Karpas-422 (cell line): ENCODE measurements at regions not wholly inside any gene's neighbourhood (a gene's known extent, or its start where the extent isn't known, plus 50 kb on each side); places are given as distances from the start of the nearest gene placed in this dataset. TPM values are rescaled to one million over a fixed set of nuclear protein-coding genes. Genes with fewer than 3 reads are reported as not detected.

Source experiments
- DNase-seq: peaks from one replicate; pipeline ENCODE4 v3.0.0-alpha.2; 2015
- H2AFZ ChIP-seq: fragments of 200-600 bp; sonication (generic); 2 replicates; pipeline ENCODE4 v1.6.1; 2014; ENCODE audit warnings: antibody characterized with exemption, low read length, mixed read lengths
- H3K27ac ChIP-seq: fragments of 200-600 bp; sonication (generic); 2 replicates; pipeline ENCODE4 v1.5.1; 2014; ENCODE audit warnings: mild to moderate bottlenecking, low read length, moderate library complexity
- H3K27me3 ChIP-seq: fragments of 200-600 bp; sonication (generic); 2 replicates; pipeline ENCODE4 v1.6.1; 2014; ENCODE audit warnings: low read length, mixed read lengths
- H3K36me3 ChIP-seq: fragments of 200-600 bp; sonication (generic); 2 replicates; pipeline ENCODE4 v1.6.1; 2014; ENCODE audit warnings: low read length, mixed read lengths; ENCODE audit not compliant: insufficient read depth
- H3K4me1 ChIP-seq: fragments of 200-600 bp; sonication (generic); 2 replicates; pipeline ENCODE4 v1.6.1; 2014; ENCODE audit warnings: mild to moderate bottlenecking, low read length, mixed read lengths
- H3K4me2 ChIP-seq: fragments of 200-600 bp; sonication (generic); 2 replicates; pipeline ENCODE4 v1.6.1; 2014; ENCODE audit warnings: low read length, low read depth, mild to moderate bottlenecking; ENCODE audit not compliant: poor library complexity, severe bottlenecking
- H3K4me3 ChIP-seq: fragments of 200-600 bp; sonication (generic); 2 replicates; pipeline ENCODE4 v1.5.1; 2014; ENCODE audit warnings: mild to moderate bottlenecking, antibody characterized with exemption, low read length, mixed read lengths
- H3K79me2 ChIP-seq: fragments of 200-600 bp; sonication (generic); 2 replicates; pipeline ENCODE4 v1.6.1; 2014; ENCODE audit warnings: mild to moderate bottlenecking, low read length, mixed read lengths
- H3K9ac ChIP-seq: fragments of 200-600 bp; sonication (generic); 2 replicates; pipeline ENCODE4 v1.6.0; 2014; ENCODE audit warnings: low read length
- H3K9me2 ChIP-seq: fragments of 200-600 bp; sonication (generic), shearing (Covaris generic); replicated peaks from 2 replicates; pipeline ENCODE4 v1.6.0; 2014; ENCODE audit warnings: mild to moderate bottlenecking, low read length, moderate library complexity; ENCODE audit not compliant: insufficient read depth
- H3K9me3 ChIP-seq: fragments of 300-700, 200-600 bp; sonication (generic); 2 replicates; pipeline ENCODE4 v1.6.1; 2014; ENCODE audit warnings: low read length, mixed read lengths
- H4K20me1 ChIP-seq: fragments of 200-600 bp; sonication (generic); 2 replicates; pipeline ENCODE4 v1.6.1; 2014; ENCODE audit warnings: mild to moderate bottlenecking, antibody characterized with exemption, low read length, low read depth; ENCODE audit not compliant: insufficient read depth
- small RNA-seq: library from RNA; depleted of rRNA; stranded (forward); fragments of <200 nt; gene quantifications from one replicate; pipeline ENCODE3, GENCODE V24; 2014

DNA sequence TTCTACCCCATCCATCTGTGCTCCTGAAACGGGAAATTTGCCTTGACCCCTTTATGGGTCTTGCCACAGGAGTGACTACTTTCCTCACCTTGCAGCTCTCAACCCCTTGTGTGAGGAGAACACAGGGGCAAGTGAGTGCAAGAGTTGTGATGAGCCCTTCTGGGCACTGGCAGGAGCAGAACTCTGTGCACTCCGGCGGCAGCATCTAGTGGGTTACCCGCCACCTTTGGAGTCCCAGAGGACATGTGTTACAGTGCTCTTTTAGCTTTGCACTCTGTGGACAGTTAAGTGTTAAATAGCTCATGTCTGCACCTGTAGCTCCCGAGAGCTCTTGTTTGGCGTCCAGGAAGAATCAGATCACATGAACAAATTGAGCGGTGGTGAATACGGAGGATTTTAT is 940.2 kb downstream of the GRIK2 start:
- no peaks in the 10 kb centered on the region for H4K20me1 ChIP-seq
- no peaks in the 10 kb centered on the region for H3K79me2 ChIP-seq
- H3K36me3 ChIP-seq = no peaks in the 10 kb centered on the region
- no peaks in the 10 kb centered on the region for H3K4me1 ChIP-seq
- no peak overlapping the region for H3K27ac ChIP-seq
- H3K4me2 ChIP-seq = no peak overlapping the region
- no peak overlapping the region for H3K9ac ChIP-seq
- peaks cover 4% of the 10 kb centered on the region for H3K9me3 ChIP-seq
- H3K9me2 ChIP-seq = no peaks in the 10 kb centered on the region
- H3K4me3 ChIP-seq = no peak overlapping the region
- no peaks in the 10 kb centered on the region for H3K27me3 ChIP-seq
- H2AFZ ChIP-seq = no peak overlapping the region
- no peak for DNase-seq

DNA sequence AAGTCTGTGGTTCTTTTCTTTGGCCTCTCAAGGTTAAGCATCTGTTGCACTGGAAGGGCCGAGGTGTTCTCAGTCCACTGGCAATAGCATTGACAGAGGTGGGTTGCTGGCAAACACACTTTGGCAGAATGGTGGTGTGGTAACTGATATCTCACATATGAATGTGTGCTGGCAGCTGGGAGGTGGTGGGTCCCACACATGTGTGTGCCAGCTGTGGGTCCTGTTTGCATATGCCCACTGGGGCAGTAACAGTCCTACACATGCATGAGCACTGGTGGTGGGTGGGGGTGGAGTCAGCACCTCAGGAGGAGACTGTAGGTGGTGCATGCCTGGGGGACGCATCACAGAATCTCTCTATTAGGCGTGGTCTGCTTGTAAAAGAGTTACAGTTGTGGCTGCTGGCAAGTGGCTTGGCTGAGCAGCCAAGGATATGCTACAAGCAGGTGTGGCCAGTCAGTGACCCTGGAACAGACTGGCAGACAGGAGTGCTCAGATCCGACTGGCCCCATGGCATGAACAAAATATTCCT is 934.3 kb downstream of the GRIK2 start:
- H3K9me3 ChIP-seq = 0 out of 2 replicates have a peak, but pooled peaks cover 6% of the 10 kb centered on the region
- H3K9me2 ChIP-seq = no peaks in the 10 kb centered on the region
- H3K79me2 ChIP-seq = no peaks in the 10 kb centered on the region
- H3K27ac ChIP-seq = no peak overlapping the region
- no peak overlapping the region for H3K4me2 ChIP-seq
- DNase-seq = no peak
- H3K4me3 ChIP-seq = no peak overlapping the region
- no peak overlapping the region for H3K9ac ChIP-seq
- no peaks in the 10 kb centered on the region for H3K27me3 ChIP-seq
- no peaks in the 10 kb centered on the region for H3K4me1 ChIP-seq
- H2AFZ ChIP-seq = no peak overlapping the region; the same call in 1 of the 2 replicates
- H4K20me1 ChIP-seq = no peaks in the 10 kb centered on the region
- no peaks in the 10 kb centered on the region for H3K36me3 ChIP-seq

DNA sequence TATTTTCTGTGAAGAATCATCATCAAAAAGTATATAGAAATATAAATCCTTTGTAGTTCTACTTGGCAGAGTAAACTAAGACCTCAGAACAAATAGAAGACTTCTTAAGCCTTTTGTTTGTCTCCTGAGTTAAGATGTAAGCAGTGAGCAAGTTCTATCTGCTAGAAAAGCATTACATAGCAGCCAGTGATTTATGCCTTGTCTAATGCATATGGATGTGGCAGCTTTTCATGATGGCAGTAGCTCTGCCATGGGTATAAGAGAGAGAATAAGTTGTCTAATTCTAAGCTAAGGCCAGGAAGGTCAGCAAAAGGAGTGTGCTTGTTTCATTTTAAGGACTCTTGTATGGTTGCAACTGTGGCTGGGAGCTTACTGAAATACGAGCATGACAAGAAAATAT is 920.2 kb downstream of the GRIK2 start:
- no peaks in the 10 kb centered on the region for H3K27me3 ChIP-seq
- no peak for DNase-seq

DNA sequence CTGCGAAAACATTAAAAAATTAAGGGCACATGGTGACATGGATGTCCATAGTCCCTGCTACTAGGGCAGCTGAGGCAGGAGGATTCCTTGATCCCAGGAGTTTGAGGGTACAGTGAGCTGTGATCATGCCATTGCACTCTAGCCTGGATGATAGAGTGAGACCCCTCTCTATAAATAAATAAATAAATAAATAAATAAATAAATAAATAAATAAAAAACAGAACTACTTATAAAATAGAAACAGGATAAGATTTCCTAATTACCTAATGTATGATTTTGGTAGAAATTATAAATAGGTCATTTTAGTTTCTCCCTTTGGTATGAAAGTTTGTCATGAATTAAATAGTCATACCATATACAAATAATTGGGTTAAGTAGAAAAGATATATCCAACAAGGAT is 916.2 kb downstream of the GRIK2 start:
- Histone ChIP-seq H3K9ac (no peak overlapping the region), H3K9me3 (peaks cover 5% of the 10 kb centered on the region; the same call in 1 of the 2 replicates), H3K27me3 (no peaks in the 10 kb centered on the region), H3K36me3 (no peaks in the 10 kb centered on the region), H3K79me2 (no peaks in the 10 kb centered on the region), H4K20me1 (no peaks in the 10 kb centered on the region), H3K27ac (no peak overlapping the region), H2AFZ (no peak overlapping the region), H3K4me2 (no peak overlapping the region), H3K9me2 (no peaks in the 10 kb centered on the region), H3K4me3 (no peak overlapping the region), H3K4me1 (no peaks in the 10 kb centered on the region)
- no peak for DNase-seq

More for the DNA sequence above, 920.2 kb downstream of the GRIK2 start:
- H3K4me3 ChIP-seq = no peak overlapping the region
- no peaks in the 10 kb centered on the region for H3K4me1 ChIP-seq
- no peak overlapping the region for H3K4me2 ChIP-seq
- 0 out of 2 replicates have a peak, but pooled peaks cover 7% of the 10 kb centered on the region for H3K9me3 ChIP-seq
- no peak overlapping the region for H2AFZ ChIP-seq
- no peak overlapping the region for H3K9ac ChIP-seq
- H3K27ac ChIP-seq = no peak overlapping the region
- H3K36me3 ChIP-seq = no peaks in the 10 kb centered on the region
- H3K79me2 ChIP-seq = no peaks in the 10 kb centered on the region
- H4K20me1 ChIP-seq = no peaks in the 10 kb centered on the region
- no peaks in the 10 kb centered on the region for H3K9me2 ChIP-seq

DNA sequence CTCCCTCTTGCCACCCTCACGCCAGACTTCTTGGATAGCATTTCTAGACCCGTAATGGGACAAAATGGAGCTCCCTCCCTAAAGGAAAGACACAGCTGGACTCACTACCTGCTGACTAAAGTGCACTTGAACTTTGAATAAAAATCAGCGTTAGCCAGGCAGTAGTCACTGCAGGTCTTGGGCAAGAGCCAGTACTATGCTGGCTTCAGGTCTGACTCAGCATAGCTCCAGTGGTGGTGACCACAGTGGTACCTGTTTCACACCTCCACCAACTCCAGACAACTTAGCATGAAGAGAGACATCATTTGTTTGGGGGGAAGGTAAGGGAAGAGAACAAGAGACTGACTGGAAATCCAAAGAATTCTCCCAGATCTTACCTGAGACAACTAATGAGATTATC is 906.8 kb downstream of the GRIK2 start:
- Histone ChIP-seq H4K20me1 (no peaks in the 10 kb centered on the region), H3K9me3 (peaks cover 4% of the 10 kb centered on the region), H3K79me2 (no peaks in the 10 kb centered on the region), H3K4me1 (no peaks in the 10 kb centered on the region), H3K9me2 (no peaks in the 10 kb centered on the region), H3K36me3 (no peaks in the 10 kb centered on the region), H2AFZ (no peak overlapping the region), H3K4me3 (no peak overlapping the region), H3K27me3 (no peaks in the 10 kb centered on the region), H3K27ac (no peak overlapping the region), H3K4me2 (no peak overlapping the region), H3K9ac (no peak overlapping the region)
- no peak for DNase-seq

DNA sequence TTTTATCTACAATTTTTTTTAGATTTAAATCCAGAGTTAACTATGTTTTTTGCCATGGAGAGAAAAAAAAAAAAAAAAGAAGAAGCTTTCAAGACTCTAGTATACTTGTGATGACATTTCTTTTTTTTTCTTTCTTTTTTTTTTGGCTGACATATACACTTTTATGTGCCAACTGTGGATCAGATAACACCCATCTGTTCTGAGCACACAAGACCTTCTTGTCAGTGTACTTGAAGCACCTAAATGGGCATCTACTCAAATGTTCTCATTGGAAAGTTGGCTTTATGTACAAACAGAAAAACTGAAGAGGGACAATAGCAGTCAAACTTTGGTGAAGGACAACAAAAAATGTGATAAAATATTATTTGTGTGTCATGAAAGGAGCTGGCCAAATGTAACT is 904.5 kb downstream of the GRIK2 start:
- no peaks in the 10 kb centered on the region for H3K9me2 ChIP-seq
- H3K4me2 ChIP-seq = no peak overlapping the region
- no peak overlapping the region for H3K9ac ChIP-seq
- no peak for DNase-seq
- no peak overlapping the region for H3K4me3 ChIP-seq
- H2AFZ ChIP-seq = no peak overlapping the region
- H4K20me1 ChIP-seq = no peaks in the 10 kb centered on the region
- no peaks in the 10 kb centered on the region for H3K27me3 ChIP-seq
- no peaks in the 10 kb centered on the region for H3K79me2 ChIP-seq
- no peaks in the 10 kb centered on the region for H3K36me3 ChIP-seq
- no peaks in the 10 kb centered on the region for H3K4me1 ChIP-seq
- peaks cover 4% of the 10 kb centered on the region for H3K9me3 ChIP-seq
- H3K27ac ChIP-seq = no peak overlapping the region

Small RNA genes lying in the stretch of these regions (small RNA-seq; reads per million reads assigned to genes)
- not detected for gene RF00438
